CD4-positive, alpha-beta T cell (primary cell): ENCODE measurements at regions not wholly inside any gene's neighbourhood (a gene's known extent, or its start where the extent isn't known, plus 50 kb on each side); places are given as distances from the start of the nearest gene placed in this dataset.

Experiments
- ATAC-seq: fragments of 200-7000 bp; cut with Tn5 transposase; one replicate; pipeline ENCODE4 v1.10.0; 2022; ENCODE audit warnings: mild to moderate bottlenecking; ENCODE audit not compliant: poor library complexity
- CTCF ChIA-PET: fragments of 350-600 bp; sonication (Branson Sonifier 250); formaldehyde crosslinking; loops from one replicate; lab custom pipeline; 2021; ENCODE audit warnings: antibody characterized with exemption, inconsistent platforms; lab: Charles Lee
- POLR2A ChIA-PET: fragments of 350-600 bp; sonication (Branson Sonifier 250); formaldehyde crosslinking; loops from one replicate; lab custom pipeline; 2021; ENCODE audit warnings: antibody characterized with exemption, inconsistent platforms; lab: Charles Lee
- DNase-seq, 14 experiments: peaks; one replicate each; pipeline ENCODE4 v3.0.0-alpha.2; 2013 to 2020; ENCODE audit warnings: mixed read lengths in 2 of 14
- H3K27ac ChIP-seq, 2 donors: one replicate each; pipeline versions ENCODE4 v1.5.1 to v1.7.0; 2013; ENCODE audit warnings: low read length in 2 of 2, low read depth in 1 of 2, mild to moderate bottlenecking in 1 of 2
- H3K27me3 ChIP-seq, 2 experiments: 1 replicate in 1 of 2; 2 replicates in 1 of 2; pipeline versions ENCODE4 v1.6.1 to v1.7.0; 2013; ENCODE audit warnings: low read length in 2 of 2, control low read depth in 1 of 2, mild to moderate bottlenecking in 1 of 2, moderate library complexity in 1 of 2; ENCODE audit not compliant: insufficient read depth in 2 of 2, control insufficient read depth in 1 of 2
- H3K36me3 ChIP-seq: one replicate; pipeline ENCODE4 v1.6.1; 2013; ENCODE audit warnings: low read length, control low read depth; ENCODE audit not compliant: insufficient read depth
- H3K4me1 ChIP-seq: one replicate; pipeline ENCODE4 v1.6.1; 2013; ENCODE audit warnings: low read length, control low read depth; ENCODE audit not compliant: insufficient read depth
- H3K4me3 ChIP-seq: one replicate; pipeline ENCODE4 v1.5.1; 2013; ENCODE audit warnings: mild to moderate bottlenecking, low read length, moderate library complexity
- H3K9me3 ChIP-seq, 2 experiments: 1 replicate in 1 of 2; 2 replicates in 1 of 2; pipeline versions ENCODE4 v1.6.1 to v1.7.0; 2013; ENCODE audit warnings: low read length in 2 of 2, mild to moderate bottlenecking in 2 of 2, control low read depth in 1 of 2, moderate library complexity in 1 of 2; ENCODE audit not compliant: control insufficient read depth in 1 of 2, insufficient read depth in 1 of 2
- H3K27ac Mint-ChIP-seq: one replicate; pipeline ENCODE4 v1.8.0; 2020; ENCODE audit warnings: mixed read lengths
- H3K27me3 Mint-ChIP-seq: one replicate; pipeline ENCODE4 v1.8.0; 2021; ENCODE audit warnings: mixed read lengths
- H3K36me3 Mint-ChIP-seq: one replicate; pipeline ENCODE4 v1.8.0; 2021; ENCODE audit warnings: low read depth, mixed read lengths
- H3K4me1 Mint-ChIP-seq: one replicate; pipeline ENCODE4 v1.8.0; 2021; ENCODE audit warnings: low read depth, mixed read lengths
- H3K4me3 Mint-ChIP-seq: one replicate; pipeline ENCODE4 v1.8.0; 2020; ENCODE audit warnings: mild to moderate bottlenecking, mixed read lengths
- H3K9me3 Mint-ChIP-seq: one replicate; pipeline ENCODE4 v1.8.0; 2020; ENCODE audit warnings: mixed read lengths
- CTCF ChIP-seq: fragments of 200-600 bp; IDR thresholded peaks from one replicate; pipeline ENCODE4 v1.8.0; 2022; ENCODE audit warnings: antibody characterized with exemption, mild to moderate bottlenecking
- intact Hi-C, 2 experiments: fragments of 100-400 bp; cut with DNase I in 1 of 2; cut with micrococcal nuclease in 1 of 2; formaldehyde crosslinking; loops; one replicate each; pipeline versions ENCODE4 v1.15.1 to v1.9.0; 2023 to 2025; cut with DNase I, micrococcal nuclease

GRCh38 chr17:14471052-14471451 is 170.2 kb downstream of the HS3ST3B1 start:
- no peak overlapping the region for H3K4me3 Mint-ChIP-seq
- Histone ChIP-seq H3K36me3 (no peaks in the 10 kb centered on the region), H3K9me3 (no peaks in the 10 kb centered on the region), H3K4me3 (no peak overlapping the region), H3K27me3 (no peaks in the 10 kb centered on the region), H3K4me1 (no peaks in the 10 kb centered on the region), H3K27ac (no peak overlapping the region)
- POLR2A ChIA-PET, result no interaction called here
- no peak for DNase-seq
- no peaks in the 10 kb centered on the region for H3K4me1 Mint-ChIP-seq
- H3K36me3 Mint-ChIP-seq, result no peaks in the 10 kb centered on the region
- peaks cover 3% of the 10 kb centered on the region for H3K9me3 Mint-ChIP-seq
- TF ChIP-seq CTCF, result no peak
- H3K27me3 Mint-ChIP-seq, result no peaks in the 10 kb centered on the region
- intact Hi-C loops, result no loop called here
- H3K27ac Mint-ChIP-seq, result no peak overlapping the region
- ATAC-seq, result no peak
- CTCF ChIA-PET, result no interaction called here

- no peak for ATAC-seq
- Histone ChIP-seq H3K27ac (no peak overlapping the region), H3K9me3 (no peaks in the 10 kb centered on the region), H3K4me3 (no peak overlapping the region), H3K27me3 (no peaks in the 10 kb centered on the region), H3K4me1 (no peaks in the 10 kb centered on the region), H3K36me3 (no peaks in the 10 kb centered on the region)
- ChIA-PET POLR2A (no interaction called here), CTCF (no interaction called here)
- no peak for TF ChIP-seq CTCF
- no peak for DNase-seq
- no peak overlapping the region for H3K4me3 Mint-ChIP-seq
- intact Hi-C loops, result no loop called here
- H3K9me3 Mint-ChIP-seq, result peaks cover 3% of the 10 kb centered on the region
- H3K36me3 Mint-ChIP-seq, result no peaks in the 10 kb centered on the region
- no peak overlapping the region for H3K27ac Mint-ChIP-seq
- H3K27me3 Mint-ChIP-seq, result no peaks in the 10 kb centered on the region
- H3K4me1 Mint-ChIP-seq, result no peaks in the 10 kb centered on the region
Measured at GRCh38 chr17:14470417-14470816, 169.5 kb downstream of the HS3ST3B1 start.

GRCh38 chr17:14469971-14470370 is 169.1 kb downstream of the HS3ST3B1 start:
- CTCF ChIA-PET, result no interaction called here
- H3K27me3 Mint-ChIP-seq, result no peaks in the 10 kb centered on the region
- POLR2A ChIA-PET, result no interaction called here
- H3K9me3 Mint-ChIP-seq, result peaks cover 3% of the 10 kb centered on the region
- no peak overlapping the region for H3K27ac Mint-ChIP-seq
- H3K4me1 Mint-ChIP-seq, result no peaks in the 10 kb centered on the region
- H3K4me3 ChIP-seq, result no peak overlapping the region
- intact Hi-C loops, result loop anchor here in 1 of 2 experiments (5.0 kb wide), 1 partner anchor 47 kb away; no protein-coding TSS in a partner anchor
- no peak overlapping the region for H3K4me3 Mint-ChIP-seq
- H3K36me3 Mint-ChIP-seq, result no peaks in the 10 kb centered on the region
- no peaks in the 10 kb centered on the region for H3K9me3 ChIP-seq
- H3K4me1 ChIP-seq, result no peaks in the 10 kb centered on the region
- H3K36me3 ChIP-seq, result no peaks in the 10 kb centered on the region
- no peak for DNase-seq
- ATAC-seq, result no peak
- H3K27me3 ChIP-seq, result no peaks in the 10 kb centered on the region
- H3K27ac ChIP-seq, result no peak overlapping the region
- TF ChIP-seq CTCF, result no peak
